HUES48 (cell line): ENCODE measurements at regions not wholly inside any gene's neighbourhood (a gene's known extent, or its start where the extent isn't known, plus 50 kb on each side); places are given as distances from the start of the nearest gene placed in this dataset.
"Not testable (repeated sequence)": the region's sequence is repeated elsewhere in the genome, so short reads cannot be mapped to it uniquely, and the experiment has no call there.

Experiments
- H3K27ac ChIP-seq: one replicate; pipeline ENCODE4 v1.7.0; 2013; ENCODE audit warnings: low read depth, low read length, inconsistent platforms
- H3K27me3 ChIP-seq: 2 replicates; pipeline ENCODE4 v1.6.1; 2013; ENCODE audit warnings: mild to moderate bottlenecking, low read length; ENCODE audit not compliant: control insufficient read depth, insufficient read depth
- H3K36me3 ChIP-seq: 2 replicates; pipeline ENCODE4 v1.6.1; 2013; ENCODE audit warnings: low read length; ENCODE audit not compliant: control insufficient read depth, insufficient read depth
- H3K4me1 ChIP-seq: 2 replicates; pipeline ENCODE4 v1.6.1; 2013; ENCODE audit warnings: mild to moderate bottlenecking, low read length; ENCODE audit not compliant: control insufficient read depth, insufficient read depth
- H3K4me3 ChIP-seq: 2 replicates; pipeline ENCODE4 v1.5.1; 2013; ENCODE audit warnings: mild to moderate bottlenecking, low read depth, low read length
- H3K9ac ChIP-seq: 2 replicates; pipeline ENCODE4 v1.6.1; 2013; ENCODE audit warnings: mild to moderate bottlenecking, low read depth, low read length, moderate library complexity
- H3K9me3 ChIP-seq: 2 replicates; pipeline ENCODE4 v1.6.1; 2013; ENCODE audit warnings: low read length; ENCODE audit not compliant: control insufficient read depth, insufficient read depth

DNA sequence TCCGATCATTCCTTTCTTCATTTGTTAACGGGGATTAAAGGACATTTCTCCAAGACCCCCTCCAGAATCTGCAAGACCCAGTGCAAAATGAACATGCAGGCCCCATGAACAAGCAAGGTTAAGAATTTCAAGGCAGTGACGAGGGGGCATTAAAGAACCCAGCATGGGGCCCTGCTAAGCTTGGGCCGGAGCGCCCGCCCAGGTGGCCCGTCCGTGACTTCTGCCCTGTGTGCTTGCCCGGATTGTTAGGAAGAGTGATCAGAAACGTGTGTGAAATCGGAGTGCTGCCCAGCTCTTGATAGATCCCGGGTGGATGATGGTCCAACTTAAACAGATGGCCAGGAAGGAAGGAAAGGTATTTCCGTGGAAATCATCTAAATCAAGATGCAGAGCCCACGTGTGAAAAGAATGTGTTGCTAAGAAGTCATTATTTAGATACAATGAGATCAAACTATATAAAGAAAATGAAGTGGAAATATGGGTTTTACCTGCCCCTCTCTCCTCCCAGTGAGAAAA is 213.6 kb downstream of the KLF6 start:
- Histone ChIP-seq H3K4me3 (no peak overlapping the region), H3K27me3 (no peaks in the 10 kb centered on the region), H3K9ac (no peak overlapping the region), H3K9me3 (no peaks in the 10 kb centered on the region), H3K36me3 (no peaks in the 10 kb centered on the region), H3K4me1 (peaks cover 7% of the 10 kb centered on the region; the same call in 1 of the 2 replicates), H3K27ac (no peak overlapping the region)

DNA sequence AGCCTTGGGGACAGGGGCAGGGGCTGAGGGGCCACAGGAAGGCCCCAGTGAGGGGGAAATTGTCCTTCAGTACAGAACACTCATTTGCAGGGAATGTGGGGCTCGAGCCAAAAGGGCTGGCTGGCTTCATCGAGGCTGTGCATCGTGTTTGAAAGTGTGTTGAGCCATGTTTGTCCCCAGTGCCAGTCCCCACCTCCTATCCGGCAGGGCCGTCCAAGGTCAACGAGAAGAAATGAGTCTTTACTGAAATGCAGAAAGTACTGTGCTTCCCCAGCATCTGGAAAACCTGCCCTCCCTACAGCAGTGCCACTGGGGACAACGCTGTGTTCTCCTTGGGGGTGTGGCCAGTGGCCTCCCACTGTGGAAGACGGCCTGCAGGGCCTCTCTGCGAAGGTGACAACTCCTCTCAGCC is 214.1 kb downstream of the KLF6 start:
- Histone ChIP-seq H3K36me3 (no peaks in the 10 kb centered on the region), H3K27ac (no peak overlapping the region), H3K9ac (no peak overlapping the region), H3K27me3 (no peaks in the 10 kb centered on the region), H3K9me3 (no peaks in the 10 kb centered on the region), H3K4me1 (peaks cover 2% of the 10 kb centered on the region; the same call in 1 of the 2 replicates), H3K4me3 (no peak overlapping the region)

- Histone ChIP-seq H3K27ac (no peak overlapping the region), H3K4me3 (no peak overlapping the region), H3K9ac (no peak overlapping the region), H3K36me3 (no peaks in the 10 kb centered on the region), H3K9me3 (no peaks in the 10 kb centered on the region), H3K4me1 (no peaks in the 10 kb centered on the region), H3K27me3 (no peaks in the 10 kb centered on the region)
These were observed 214.8 kb downstream of the KLF6 start for GRCh38 chr10:3570131-3570729.

- H3K4me3 ChIP-seq: no peak overlapping the region
- no peak overlapping the region for H3K27ac ChIP-seq
- no peaks in the 10 kb centered on the region for H3K4me1 ChIP-seq
- no peaks in the 10 kb centered on the region for H3K9me3 ChIP-seq
- H3K36me3 ChIP-seq: no peaks in the 10 kb centered on the region
- no peak overlapping the region for H3K9ac ChIP-seq
- H3K27me3 ChIP-seq: no peaks in the 10 kb centered on the region
These were observed 216.0 kb downstream of the KLF6 start for GRCh38 chr10:3568983-3569382.

DNA sequence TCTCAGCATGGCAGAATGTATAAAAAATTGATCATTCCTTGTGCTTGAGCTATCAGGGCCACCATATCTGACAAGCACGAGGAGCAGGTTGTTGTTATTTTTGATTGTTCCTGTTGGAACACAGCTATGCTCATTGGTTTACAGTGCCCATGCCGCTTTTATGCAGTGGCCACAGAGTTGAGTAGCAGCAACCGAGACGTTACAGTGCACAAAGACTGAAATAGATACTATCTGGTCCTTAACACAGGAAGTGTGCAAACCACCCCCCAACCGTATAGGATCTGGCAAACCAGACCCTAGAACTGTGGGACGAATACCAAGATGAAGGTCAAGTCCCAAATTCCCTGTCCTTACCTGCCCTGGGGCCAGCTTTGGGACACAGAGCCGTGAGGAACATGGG is 216.6 kb downstream of the KLF6 start:
- Histone ChIP-seq H3K36me3 (no peaks in the 10 kb centered on the region), H3K4me3 (no peak overlapping the region), H3K4me1 (no peaks in the 10 kb centered on the region), H3K9me3 (no peaks in the 10 kb centered on the region), H3K9ac (no peak overlapping the region), H3K27me3 (no peaks in the 10 kb centered on the region), H3K27ac (no peak overlapping the region)

DNA sequence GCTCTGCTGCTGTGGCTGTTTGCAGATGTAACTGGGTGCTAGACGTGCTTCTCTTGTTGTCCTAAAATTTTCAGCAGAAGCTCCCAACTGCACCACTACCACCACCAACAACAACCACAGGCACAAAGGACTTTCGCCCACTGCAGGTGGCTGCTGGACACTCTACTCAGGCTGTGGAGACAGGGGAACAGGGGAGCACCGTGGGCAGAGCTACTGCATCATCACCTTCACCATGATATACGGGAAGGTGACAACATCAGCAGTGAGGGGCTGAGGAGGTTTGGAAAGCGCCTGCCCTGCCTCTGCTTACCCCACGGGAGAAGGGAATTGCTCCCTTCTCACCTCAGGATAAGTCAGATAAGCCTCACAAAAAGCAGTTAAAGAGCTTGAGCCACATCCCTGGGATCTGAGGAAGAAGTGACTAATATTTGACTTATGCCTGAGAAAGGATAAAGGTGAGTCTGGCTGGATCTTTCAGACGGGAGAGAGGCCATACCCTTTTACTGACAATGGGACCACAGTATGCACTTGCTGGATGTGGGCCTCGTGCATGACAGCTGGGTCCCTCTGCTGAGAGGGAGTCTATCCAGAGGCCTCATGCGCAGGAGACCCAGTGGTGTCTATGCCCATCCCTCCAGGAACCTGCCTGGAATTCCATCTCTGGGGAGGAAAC is 217.6 kb downstream of the KLF6 start:
- Histone ChIP-seq H3K27me3 (no peaks in the 10 kb centered on the region), H3K4me3 (no peak overlapping the region)

GRCh38 chr10:3566627-3567026 is 218.4 kb downstream of the KLF6 start:
- no peaks in the 10 kb centered on the region for H3K4me1 ChIP-seq
- no peak overlapping the region for H3K9ac ChIP-seq
- no peaks in the 10 kb centered on the region for H3K9me3 ChIP-seq
- no peaks in the 10 kb centered on the region for H3K36me3 ChIP-seq
- H3K27ac ChIP-seq: no peak overlapping the region
- no peaks in the 10 kb centered on the region for H3K27me3 ChIP-seq
- H3K4me3 ChIP-seq: no peak overlapping the region

More for the DNA sequence above, 217.6 kb downstream of the KLF6 start:
- Histone ChIP-seq H3K36me3 (no peaks in the 10 kb centered on the region), H3K9ac (no peak overlapping the region), H3K27ac (no peak overlapping the region), H3K4me1 (no peaks in the 10 kb centered on the region), H3K9me3 (no peaks in the 10 kb centered on the region)

- no peaks in the 10 kb centered on the region for H3K36me3 ChIP-seq
These were observed 220.5 kb downstream of the KLF6 start for GRCh38 chr10:3564346-3565002.

DNA sequence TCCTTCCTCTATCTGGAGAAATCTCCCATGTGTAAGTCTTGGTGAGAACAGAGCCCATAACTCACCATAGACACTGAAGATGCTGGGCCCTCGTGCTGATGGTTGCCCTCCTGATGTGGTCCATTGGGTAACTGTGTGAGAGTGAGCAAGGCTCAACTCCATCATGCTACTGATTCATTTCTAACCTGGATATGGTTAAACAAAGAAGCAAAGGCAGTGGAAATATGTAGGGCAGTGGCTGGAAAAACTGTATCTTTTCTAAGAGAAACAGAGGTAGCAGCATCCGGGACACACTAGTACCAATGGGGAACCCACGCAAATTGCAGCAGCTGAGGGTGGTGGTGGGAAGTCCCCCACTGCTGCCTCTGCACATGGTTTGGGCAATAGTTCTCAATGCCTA is 221.7 kb downstream of the KLF6 start:
- Histone ChIP-seq H3K4me3 (no peak overlapping the region), H3K4me1 (no peaks in the 10 kb centered on the region), H3K27ac (no peak overlapping the region), H3K36me3 (no peaks in the 10 kb centered on the region), H3K9me3 (no peaks in the 10 kb centered on the region), H3K9ac (no peak overlapping the region), H3K27me3 (no peaks in the 10 kb centered on the region)

More at GRCh38 chr10:3564346-3565002, 220.5 kb downstream of the KLF6 start:
- H3K27ac ChIP-seq: no peak overlapping the region
- no peaks in the 10 kb centered on the region for H3K9me3 ChIP-seq
- H3K4me1 ChIP-seq: no peaks in the 10 kb centered on the region
- H3K4me3 ChIP-seq: no peak overlapping the region
- H3K9ac ChIP-seq: no peak overlapping the region
- no peaks in the 10 kb centered on the region for H3K27me3 ChIP-seq

GRCh38 chr10:3560628-3561027 is 224.4 kb downstream of the KLF6 start:
- not testable (repeated sequence) for H3K4me1 ChIP-seq, H3K9me3 ChIP-seq, H3K27me3 ChIP-seq, H3K4me3 ChIP-seq, H3K27ac ChIP-seq, H3K9ac ChIP-seq, H3K36me3 ChIP-seq

DNA sequence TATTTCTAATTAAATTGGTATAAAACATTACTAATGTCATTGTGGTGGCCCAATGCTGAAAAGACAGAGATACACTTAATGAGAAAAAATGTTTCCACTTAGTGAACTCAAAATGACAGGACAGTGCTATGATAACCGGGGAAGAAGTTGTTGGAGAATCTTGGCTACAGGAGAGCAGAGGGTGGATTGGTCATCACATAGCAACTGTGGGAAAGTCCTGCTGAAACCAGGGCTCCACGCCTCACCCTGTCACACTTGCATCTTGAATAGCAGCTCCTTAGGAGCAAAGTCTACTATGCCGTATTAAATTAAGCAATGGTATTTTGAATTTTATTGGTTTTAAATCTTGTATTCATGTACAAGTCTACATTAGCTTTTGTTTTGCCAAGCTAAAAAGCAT is 225.5 kb downstream of the KLF6 start:
- Histone ChIP-seq H3K27ac (no peak overlapping the region), H3K4me1 (no peaks in the 10 kb centered on the region), H3K9me3 (no peaks in the 10 kb centered on the region), H3K27me3 (no peaks in the 10 kb centered on the region), H3K4me3 (no peak overlapping the region), H3K36me3 (no peaks in the 10 kb centered on the region), H3K9ac (no peak overlapping the region)
